ENCODE measurements at regions not wholly inside any gene's neighbourhood (a gene's known extent, or its start where the extent isn't known, plus 50 kb on each side); places are given as distances from the start of the nearest gene placed in this dataset.
"Not testable (repeated sequence)": the region's sequence is repeated elsewhere in the genome, so short reads cannot be mapped to it uniquely, and the experiment has no call there.

- no peak for DNase-seq (ENCODE audit: low spot score)
These were observed 360.2 kb downstream of the GLUD2 start for GRCh38 chrX:121407627-121408026.

GRCh38 chrX:121431514-121431913 is 384.1 kb downstream of the GLUD2 start:
- DNase-seq (ENCODE audit: low spot score) = not testable (repeated sequence)

GRCh38 chrX:121433289-121433688 is 385.9 kb downstream of the GLUD2 start:
- DNase-seq (ENCODE audit: low spot score) = no peak

GRCh38 chrX:121437666-121438065 is 390.3 kb downstream of the GLUD2 start:
- DNase-seq (ENCODE audit: low spot score) = not testable (repeated sequence)

- DNase-seq (ENCODE audit: low spot score) = no peak
These were observed 408.5 kb downstream of the GLUD2 start for GRCh38 chrX:121455890-121456289.

GRCh38 chrX:121456315-121456714 is 408.9 kb downstream of the GLUD2 start:
- no peak for DNase-seq (ENCODE audit: low spot score)

GRCh38 chrX:121457096-121457495 is 409.7 kb downstream of the GLUD2 start:
- DNase-seq (ENCODE audit: low spot score) = no peak

- DNase-seq (ENCODE audit: low spot score) = no peak
These were observed 432.0 kb downstream of the GLUD2 start for GRCh38 chrX:121479406-121479805.

GRCh38 chrX:121496966-121497365 is 449.6 kb downstream of the GLUD2 start:
- DNase-seq (ENCODE audit: low spot score) = no peak

- DNase-seq (ENCODE audit: low spot score) = no peak
These were observed 456.7 kb downstream of the GLUD2 start for GRCh38 chrX:121504153-121504552.

GRCh38 chrX:121546317-121546716 is 498.9 kb downstream of the GLUD2 start:
- DNase-seq (ENCODE audit: low spot score) = no peak

- no peak for DNase-seq (ENCODE audit: low spot score)
These were observed 511.5 kb downstream of the GLUD2 start for GRCh38 chrX:121558886-121559285.

- DNase-seq (ENCODE audit: low spot score) = no peak
These were observed 515.2 kb downstream of the GLUD2 start for GRCh38 chrX:121562616-121563015.

GRCh38 chrX:121569609-121570008 is 522.2 kb downstream of the GLUD2 start:
- no peak for DNase-seq (ENCODE audit: low spot score)

GRCh38 chrX:121570072-121570841 is 522.8 kb downstream of the GLUD2 start:
- DNase-seq (ENCODE audit: low spot score) = no peak

GRCh38 chrX:121571333-121571732 is 523.9 kb downstream of the GLUD2 start:
- no peak for DNase-seq (ENCODE audit: low spot score)

- DNase-seq (ENCODE audit: low spot score) = not testable (repeated sequence)
These were observed 527.0 kb downstream of the GLUD2 start for GRCh38 chrX:121574384-121574783.

GRCh38 chrX:121579016-121579760 is 531.8 kb downstream of the GLUD2 start:
- no peak for DNase-seq (ENCODE audit: low spot score)

- DNase-seq (ENCODE audit: low spot score) = no peak
These were observed 534.5 kb downstream of the GLUD2 start for GRCh38 chrX:121581885-121582284.

GRCh38 chrX:121585626-121586025 is 538.2 kb downstream of the GLUD2 start:
- DNase-seq (ENCODE audit: low spot score) = no peak

- no peak for DNase-seq (ENCODE audit: low spot score)
These were observed 545.5 kb downstream of the GLUD2 start for GRCh38 chrX:121592884-121593283.

GRCh38 chrX:121598356-121598755 is 550.9 kb downstream of the GLUD2 start:
- no peak for DNase-seq (ENCODE audit: low spot score)

GRCh38 chrX:121635141-121635540 is 587.7 kb downstream of the GLUD2 start:
- DNase-seq (ENCODE audit: low spot score) = no peak
